Keratinocyte (primary cell): ENCODE measurements at regions not wholly inside any gene's neighbourhood (a gene's known extent, or its start where the extent isn't known, plus 50 kb on each side); places are given as distances from the start of the nearest gene placed in this dataset.

Experiments
- DNase-seq: peaks from one replicate; pipeline ENCODE4 v3.0.0-alpha.2; 2011; ENCODE audit warnings: low read depth, missing footprints, low spot score
- FAIRE-seq: peaks from 2 replicates; lab custom pipeline; 2011; peaks lifted over from hg19 to GRCh38; lab: Jason Lieb, UNC
- H2AFZ ChIP-seq: 2 replicates; pipeline ENCODE4 v1.6.0; 2012; ENCODE audit warnings: low read length, control low read depth, inconsistent platforms; ENCODE audit not compliant: control insufficient read depth
- H3K27ac ChIP-seq: 2 replicates; pipeline ENCODE4 v1.5.1; 2011; ENCODE audit warnings: low read length; ENCODE audit not compliant: control insufficient read depth, insufficient read depth
- H3K27me3 ChIP-seq: 3 replicates; pipeline ENCODE4 v1.6.0; 2011; ENCODE audit warnings: low read length; ENCODE audit not compliant: control insufficient read depth, insufficient read depth; ENCODE audit errors: extremely low read depth
- H3K36me3 ChIP-seq, 2 experiments: 2 replicates in 1 of 2; 3 replicates in 1 of 2; pipeline ENCODE4 v1.5.1; 2011; ENCODE audit warnings: low read length in 2 of 2, mild to moderate bottlenecking in 1 of 2; ENCODE audit not compliant: control insufficient read depth in 2 of 2, insufficient read depth in 2 of 2; ENCODE audit errors: extremely low read depth in 1 of 2
- H3K4me1 ChIP-seq: 3 replicates; pipeline ENCODE4 v1.5.1; 2011; ENCODE audit warnings: low read length; ENCODE audit not compliant: control insufficient read depth, insufficient read depth; ENCODE audit errors: extremely low read depth
- H3K4me2 ChIP-seq: 3 replicates; pipeline ENCODE4 v1.6.0; 2011; ENCODE audit warnings: low read depth, low read length; ENCODE audit not compliant: control insufficient read depth, insufficient read depth; ENCODE audit errors: extremely low read depth
- H3K4me3 ChIP-seq, 3 experiments: fragments of 200-600 bp in 1 of 3; sonication (generic) in 1 of 3; 2 replicates in 2 of 3; 3 replicates in 1 of 3; pipeline ENCODE4 v1.5.1; 2011 to 2016; ENCODE audit warnings: low read length in 3 of 3, mild to moderate bottlenecking in 3 of 3, control low read depth in 2 of 3, inconsistent platforms in 1 of 3, low read depth in 1 of 3, mixed read lengths in 1 of 3, mixed run types in 1 of 3, moderate library complexity in 1 of 3; ENCODE audit not compliant: control insufficient read depth in 2 of 3, insufficient read depth in 2 of 3; ENCODE audit errors: extremely low read depth in 1 of 3
- H3K79me2 ChIP-seq: 2 replicates; pipeline ENCODE4 v1.6.0; 2012; ENCODE audit warnings: low read length; ENCODE audit not compliant: control insufficient read depth, insufficient read depth
- H3K9ac ChIP-seq: 3 replicates; pipeline ENCODE4 v1.6.0; 2011; ENCODE audit warnings: low read length; ENCODE audit not compliant: control insufficient read depth, insufficient read depth; ENCODE audit errors: extremely low read depth
- H3K9me1 ChIP-seq: 3 replicates; pipeline ENCODE4 v1.6.0; 2011; ENCODE audit warnings: low read length; ENCODE audit not compliant: control insufficient read depth, insufficient read depth; ENCODE audit errors: extremely low read depth
- H3K9me3 ChIP-seq: 2 replicates; pipeline ENCODE4 v1.5.1; 2012; ENCODE audit warnings: low read depth, low read length; ENCODE audit not compliant: control insufficient read depth
- H4K20me1 ChIP-seq: 3 replicates; pipeline ENCODE4 v1.6.0; 2011; ENCODE audit warnings: low read length; ENCODE audit not compliant: control insufficient read depth, insufficient read depth; ENCODE audit errors: extremely low read depth
- EZH2 ChIP-seq: IDR thresholded peaks from one replicate; pipeline ENCODE4 v1.6.1; 2012; ENCODE audit warnings: inconsistent platforms, mild to moderate bottlenecking, low read length, moderate library complexity
- dilution Hi-C: fragments of 300-500 bp; cut with MboI; formaldehyde crosslinking; loops from one replicate; pipeline ENCODE4 v1.7.0; 2020; ENCODE audit warnings: low sequenced_read_pairs; ENCODE audit not compliant: extremely low pct_ligation_motif_present
- TF ChIP-seq, protein P1 (sequence below), 3 experiments: IDR thresholded peaks in 1 of 3; conservative IDR thresholded peaks in 1 of 3; optimal IDR thresholded peaks in 1 of 3; 2 replicates in 2 of 3; 3 replicates in 1 of 3; pipeline versions ENCODE3 to v1.5.1; 2011; ENCODE audit warnings: low read length in 3 of 3, mild to moderate bottlenecking in 3 of 3, moderate library complexity in 2 of 3, control low read depth in 1 of 3, inconsistent platforms in 1 of 3; ENCODE audit not compliant: insufficient read depth in 2 of 3; ENCODE audit errors: extremely low read depth in 1 of 3

DNA sequence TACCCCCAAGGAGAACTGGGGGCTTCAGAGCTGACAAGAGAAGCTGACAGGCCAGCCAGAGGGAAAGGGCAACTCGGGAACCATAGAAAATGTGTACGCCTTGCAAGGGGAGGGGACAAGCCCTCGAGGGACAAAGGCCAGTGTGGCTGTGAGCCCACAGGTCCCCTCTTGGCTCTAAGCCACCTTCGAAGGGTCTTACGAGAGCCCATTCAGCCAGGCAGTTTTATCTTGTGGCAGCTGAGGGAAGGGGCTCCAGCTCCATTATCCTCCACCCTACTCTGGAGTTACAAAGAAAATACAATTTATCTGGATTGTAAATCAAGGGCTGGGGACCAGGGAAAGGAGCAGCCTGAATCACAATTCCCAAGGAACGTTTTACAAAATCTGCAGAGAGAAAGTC, 159.5 kb upstream of the ZMIZ1 start:
- Histone ChIP-seq H3K4me1 (no peaks in the 10 kb centered on the region), H3K27ac (no peak overlapping the region), H4K20me1 (peaks cover 4% of the 10 kb centered on the region), H3K27me3 (peaks cover 12% of the 10 kb centered on the region), H3K9me3 (no peaks in the 10 kb centered on the region), H3K79me2 (no peaks in the 10 kb centered on the region), H2AFZ (no peak overlapping the region), H3K9me1 (no peaks in the 10 kb centered on the region), H3K4me3 (no peak overlapping the region), H3K9ac (no peak overlapping the region), H3K4me2 (no peak overlapping the region), H3K36me3 (no peaks in the 10 kb centered on the region)
- FAIRE-seq (no peak), DNase-seq (no peak)
- TF ChIP-seq, protein P1, sequence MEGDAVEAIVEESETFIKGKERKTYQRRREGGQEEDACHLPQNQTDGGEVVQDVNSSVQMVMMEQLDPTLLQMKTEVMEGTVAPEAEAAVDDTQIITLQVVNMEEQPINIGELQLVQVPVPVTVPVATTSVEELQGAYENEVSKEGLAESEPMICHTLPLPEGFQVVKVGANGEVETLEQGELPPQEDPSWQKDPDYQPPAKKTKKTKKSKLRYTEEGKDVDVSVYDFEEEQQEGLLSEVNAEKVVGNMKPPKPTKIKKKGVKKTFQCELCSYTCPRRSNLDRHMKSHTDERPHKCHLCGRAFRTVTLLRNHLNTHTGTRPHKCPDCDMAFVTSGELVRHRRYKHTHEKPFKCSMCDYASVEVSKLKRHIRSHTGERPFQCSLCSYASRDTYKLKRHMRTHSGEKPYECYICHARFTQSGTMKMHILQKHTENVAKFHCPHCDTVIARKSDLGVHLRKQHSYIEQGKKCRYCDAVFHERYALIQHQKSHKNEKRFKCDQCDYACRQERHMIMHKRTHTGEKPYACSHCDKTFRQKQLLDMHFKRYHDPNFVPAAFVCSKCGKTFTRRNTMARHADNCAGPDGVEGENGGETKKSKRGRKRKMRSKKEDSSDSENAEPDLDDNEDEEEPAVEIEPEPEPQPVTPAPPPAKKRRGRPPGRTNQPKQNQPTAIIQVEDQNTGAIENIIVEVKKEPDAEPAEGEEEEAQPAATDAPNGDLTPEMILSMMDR (optimal IDR thresholded peaks at IDR 0.05 in 1 of 3, IDR thresholded peaks at IDR 0.05 in 1 of 3, conservative IDR thresholded peaks at IDR 0.05 in 1 of 3; ENCODE audit: extremely low read depth in 1 of 3, insufficient read depth in 2 of 3, low read length in 3 of 3), result no peak
- no peak for TF ChIP-seq EZH2
- dilution Hi-C loops, result no loop called here

DNA sequence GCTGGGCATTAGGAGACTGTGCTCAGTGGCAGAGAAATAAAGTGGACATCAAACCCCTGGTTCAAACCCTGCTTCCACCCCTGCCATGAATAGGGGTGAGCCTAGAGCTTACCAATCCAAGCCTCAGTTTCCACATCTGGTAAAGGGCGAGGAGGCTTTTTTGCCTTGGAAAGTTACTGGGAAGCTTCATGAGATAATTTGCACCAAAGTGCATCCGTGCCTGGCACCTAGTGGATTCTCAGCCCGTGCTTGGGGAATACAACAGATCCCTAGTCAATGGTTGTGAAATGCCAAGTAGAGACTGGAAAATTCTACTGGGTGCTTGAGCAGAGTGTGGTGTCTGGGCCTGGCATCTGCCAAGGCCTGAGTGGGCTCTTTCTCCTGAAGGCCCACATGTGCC, 158.7 kb upstream of the ZMIZ1 start:
- no peaks in the 10 kb centered on the region for H3K9me1 ChIP-seq
- no peak overlapping the region for H3K4me2 ChIP-seq
- FAIRE-seq (no peak), DNase-seq (no peak)
- H3K4me1 ChIP-seq, result no peaks in the 10 kb centered on the region
- H3K36me3 ChIP-seq, result no peaks in the 10 kb centered on the region
- H3K79me2 ChIP-seq, result no peaks in the 10 kb centered on the region
- peaks cover 4% of the 10 kb centered on the region for H4K20me1 ChIP-seq
- TF ChIP-seq, protein P1 (optimal IDR thresholded peaks at IDR 0.05 in 1 of 3, IDR thresholded peaks at IDR 0.05 in 1 of 3, conservative IDR thresholded peaks at IDR 0.05 in 1 of 3; ENCODE audit: extremely low read depth in 1 of 3, insufficient read depth in 2 of 3, low read length in 3 of 3), result no peak
- H3K27ac ChIP-seq, result no peak overlapping the region
- no peaks in the 10 kb centered on the region for H3K9me3 ChIP-seq
- no peak overlapping the region for H2AFZ ChIP-seq
- no peak overlapping the region for H3K4me3 ChIP-seq
- dilution Hi-C loops, result no loop called here
- no peak overlapping the region for H3K9ac ChIP-seq
- peaks cover 18% of the 10 kb centered on the region for H3K27me3 ChIP-seq
